ENCODE measurements at regions not wholly inside any gene's neighbourhood (a gene's known extent, or its start where the extent isn't known, plus 50 kb on each side); places are given as distances from the start of the nearest gene placed in this dataset.

GRCh38 chr10:63077800-63078199, 55.3 kb upstream of the NRBF2 start:
- H3K27me3 Mint-ChIP-seq (ENCODE audit: low read depth), result peaks cover 37% of the 10 kb centered on the region
- ATAC-seq (replicated peaks in 1 of 2), result no peak
- H3K27ac Mint-ChIP-seq, result no peak overlapping the region
- peaks cover 5% of the 10 kb centered on the region for H3K4me1 Mint-ChIP-seq (ENCODE audit: low read depth)
- H3K9me3 Mint-ChIP-seq, result no peaks in the 10 kb centered on the region
- no peak overlapping the region for H3K4me3 Mint-ChIP-seq
- no peak for DNase-seq
- no peaks in the 10 kb centered on the region for H3K36me3 Mint-ChIP-seq (ENCODE audit: insufficient read depth in 2 of 2)

GRCh38 chr10:63072951-63073350, 60.2 kb upstream of the NRBF2 start:
- H3K4me1 Mint-ChIP-seq (ENCODE audit: low read depth), result peaks cover 9% of the 10 kb centered on the region
- ATAC-seq (replicated peaks in 1 of 2), result no peak

GRCh38 chr10:63071145-63071544, 62.0 kb upstream of the NRBF2 start:
- DNase-seq (no peak), ATAC-seq (replicated peaks in 1 of 2) (no peak)
- H3K36me3 Mint-ChIP-seq (ENCODE audit: insufficient read depth in 2 of 2), result no peaks in the 10 kb centered on the region
- H3K27ac Mint-ChIP-seq, result no peak overlapping the region
- no peaks in the 10 kb centered on the region for H3K9me3 Mint-ChIP-seq
- H3K4me1 Mint-ChIP-seq (ENCODE audit: low read depth), result peaks cover 9% of the 10 kb centered on the region
- peaks cover 64% of the 10 kb centered on the region for H3K27me3 Mint-ChIP-seq (ENCODE audit: low read depth)
- no peak overlapping the region for H3K4me3 Mint-ChIP-seq

More at GRCh38 chr10:63072951-63073350, 60.2 kb upstream of the NRBF2 start:
- DNase-seq, result no peak
- Mint-ChIP-seq H3K27me3 (ENCODE audit: low read depth) (peaks cover 53% of the 10 kb centered on the region), H3K36me3 (ENCODE audit: insufficient read depth in 2 of 2) (no peaks in the 10 kb centered on the region), H3K27ac (no peak overlapping the region), H3K9me3 (no peaks in the 10 kb centered on the region), H3K4me3 (no peak overlapping the region)

GRCh38 chr10:63069318-63069717, 63.8 kb upstream of the NRBF2 start:
- no peaks in the 10 kb centered on the region for H3K9me3 Mint-ChIP-seq
- no peak overlapping the region for H3K27ac Mint-ChIP-seq
- H3K4me1 Mint-ChIP-seq (ENCODE audit: low read depth), result peaks cover 24% of the 10 kb centered on the region
- no peak overlapping the region for H3K4me3 Mint-ChIP-seq
- DNase-seq (no peak), ATAC-seq (replicated peaks in 1 of 2) (no peak)
- H3K36me3 Mint-ChIP-seq (ENCODE audit: insufficient read depth in 2 of 2), result peaks cover 0 to 1% of the 10 kb centered on the region in 2 donors
- peaks cover 66% of the 10 kb centered on the region for H3K27me3 Mint-ChIP-seq (ENCODE audit: low read depth)

GRCh38 chr10:63068246-63068645, 64.9 kb upstream of the NRBF2 start:
- H3K27ac Mint-ChIP-seq, result peak overlapping the region; percentile 1
- peaks cover 0 to 1% of the 10 kb centered on the region in 2 donors for H3K36me3 Mint-ChIP-seq (ENCODE audit: insufficient read depth in 2 of 2)
- DNase-seq (peak; percentile 8 to 32), ATAC-seq (replicated peaks in 1 of 2) (peak; percentile 82 to 85)
- peak overlapping the region; percentile 58 to 60 for H3K4me3 Mint-ChIP-seq
- H3K27me3 Mint-ChIP-seq (ENCODE audit: low read depth), result peaks cover 68% of the 10 kb centered on the region
- peaks cover 25% of the 10 kb centered on the region for H3K4me1 Mint-ChIP-seq (ENCODE audit: low read depth)
- H3K9me3 Mint-ChIP-seq, result no peaks in the 10 kb centered on the region

- H3K27me3 Mint-ChIP-seq (ENCODE audit: low read depth), result peaks cover 74% of the 10 kb centered on the region
- H3K36me3 Mint-ChIP-seq (ENCODE audit: insufficient read depth in 2 of 2), result peaks cover 0 to 3% of the 10 kb centered on the region in 2 donors
- no peaks in the 10 kb centered on the region for H3K9me3 Mint-ChIP-seq
- ATAC-seq (replicated peaks in 1 of 2) (no peak), DNase-seq (no peak)
- no peak overlapping the region for H3K27ac Mint-ChIP-seq
- peaks cover 25% of the 10 kb centered on the region for H3K4me1 Mint-ChIP-seq (ENCODE audit: low read depth)
- no peak overlapping the region for H3K4me3 Mint-ChIP-seq
Measured at GRCh38 chr10:63066606-63067005, 66.5 kb upstream of the NRBF2 start.

- Mint-ChIP-seq H3K36me3 (ENCODE audit: insufficient read depth in 2 of 2) (peaks cover 0 to 3% of the 10 kb centered on the region in 2 donors), H3K27ac (no peak overlapping the region), H3K4me1 (ENCODE audit: low read depth) (peaks cover 25% of the 10 kb centered on the region), H3K9me3 (no peaks in the 10 kb centered on the region), H3K4me3 (peak overlapping the region; percentile 13 to 46), H3K27me3 (ENCODE audit: low read depth) (peaks cover 56% of the 10 kb centered on the region)
- ATAC-seq (replicated peaks in 1 of 2) (peak; percentile 31 to 61), DNase-seq (no peak)
Measured at GRCh38 chr10:63064706-63065105, 68.4 kb upstream of the NRBF2 start.

GRCh38 chr10:63058236-63058635, 74.9 kb upstream of the NRBF2 start:
- Mint-ChIP-seq H3K4me1 (ENCODE audit: low read depth) (peaks cover 14% of the 10 kb centered on the region), H3K9me3 (no peaks in the 10 kb centered on the region), H3K27me3 (ENCODE audit: low read depth) (peaks cover 15% of the 10 kb centered on the region), H3K36me3 (ENCODE audit: insufficient read depth in 2 of 2) (peaks cover 0 to 1% of the 10 kb centered on the region in 2 donors), H3K27ac (no peak overlapping the region), H3K4me3 (no peak overlapping the region)
- no peak for ATAC-seq (replicated peaks in 1 of 2)
- DNase-seq, result no peak

GRCh38 chr10:63057509-63057908, 75.6 kb upstream of the NRBF2 start:
- H3K27me3 Mint-ChIP-seq (ENCODE audit: low read depth), result peaks cover 13% of the 10 kb centered on the region
- H3K4me3 Mint-ChIP-seq, result no peak overlapping the region
- H3K4me1 Mint-ChIP-seq (ENCODE audit: low read depth), result peaks cover 14% of the 10 kb centered on the region
- ATAC-seq (replicated peaks in 1 of 2) (no peak), DNase-seq (no peak)
- no peaks in the 10 kb centered on the region for H3K9me3 Mint-ChIP-seq
- no peaks in the 10 kb centered on the region for H3K36me3 Mint-ChIP-seq (ENCODE audit: insufficient read depth in 2 of 2)
- H3K27ac Mint-ChIP-seq, result no peak overlapping the region

GRCh38 chr10:63055705-63056104, 77.4 kb upstream of the NRBF2 start:
- Mint-ChIP-seq H3K4me3 (no peak overlapping the region), H3K27ac (no peak overlapping the region), H3K27me3 (ENCODE audit: low read depth) (peaks cover 7% of the 10 kb centered on the region), H3K9me3 (no peaks in the 10 kb centered on the region), H3K4me1 (ENCODE audit: low read depth) (peaks cover 14% of the 10 kb centered on the region), H3K36me3 (ENCODE audit: insufficient read depth in 2 of 2) (no peaks in the 10 kb centered on the region)
- ATAC-seq (replicated peaks in 1 of 2) (peak in 1 of 2 donors; percentile 25), DNase-seq (no peak)

GRCh38 chr10:63054889-63055611, 78.1 kb upstream of the NRBF2 start:
- Mint-ChIP-seq H3K9me3 (no peaks in the 10 kb centered on the region), H3K36me3 (ENCODE audit: insufficient read depth in 2 of 2) (no peaks in the 10 kb centered on the region), H3K27ac (peak overlapping the region; percentile 2), H3K4me3 (peak overlapping the region in 1 of 2 donors; percentile 6), H3K27me3 (ENCODE audit: low read depth) (peaks cover 13% of the 10 kb centered on the region), H3K4me1 (ENCODE audit: low read depth) (peaks cover 14% of the 10 kb centered on the region)
- no peak for DNase-seq
- peak; percentile 67 to 93 for ATAC-seq (replicated peaks in 1 of 2)

- peaks cover 39% of the 10 kb centered on the region for H3K27me3 Mint-ChIP-seq (ENCODE audit: low read depth)
- no peaks in the 10 kb centered on the region for H3K36me3 Mint-ChIP-seq (ENCODE audit: insufficient read depth in 2 of 2)
- DNase-seq (no peak), ATAC-seq (replicated peaks in 1 of 2) (no peak)
- H3K27ac Mint-ChIP-seq, result no peak overlapping the region
- peaks cover 16% of the 10 kb centered on the region for H3K4me1 Mint-ChIP-seq (ENCODE audit: low read depth)
- H3K9me3 Mint-ChIP-seq, result no peaks in the 10 kb centered on the region
- no peak overlapping the region for H3K4me3 Mint-ChIP-seq
Measured at GRCh38 chr10:63052083-63052482, 81.0 kb upstream of the NRBF2 start.

GRCh38 chr10:63042256-63042655, 90.9 kb upstream of the NRBF2 start:
- ATAC-seq (replicated peaks in 1 of 2), result no peak
- Mint-ChIP-seq H3K36me3 (ENCODE audit: insufficient read depth in 2 of 2) (peaks cover 4 to 8% of the 10 kb centered on the region in 2 donors), H3K4me1 (ENCODE audit: low read depth) (peaks cover 7% of the 10 kb centered on the region), H3K4me3 (no peak overlapping the region), H3K27me3 (ENCODE audit: low read depth) (peaks cover 52% of the 10 kb centered on the region), H3K27ac (no peak overlapping the region), H3K9me3 (peaks cover 2 to 4% of the 10 kb centered on the region in 2 donors)
- no peak for DNase-seq

Measured in activated T-cell treated with anti-CD3 and anti-CD28 coated beads, Interleukin-2, amount 50 U/mL, for 72 hours (primary cell).